Epithelial cell of prostate (primary cell): ENCODE measurements at regions not wholly inside any gene's neighbourhood (a gene's known extent, or its start where the extent isn't known, plus 50 kb on each side); places are given as distances from the start of the nearest gene placed in this dataset.

Experiments
- DNase-seq: peaks from one replicate; pipeline ENCODE4 v3.0.0-alpha.2; 2011; ENCODE audit warnings: low read depth, low spot score
- H3K27ac ChIP-seq: fragments of 450-650 bp; 2 replicates; pipeline ENCODE4 v1.5.1; 2017; ENCODE audit warnings: mild to moderate bottlenecking

- DNase-seq, result no peak
- H3K27ac ChIP-seq, result no peak overlapping the region
Observed at GRCh38 chr2:8278709-8279354, 403.0 kb upstream of the ID2 start.

DNA sequence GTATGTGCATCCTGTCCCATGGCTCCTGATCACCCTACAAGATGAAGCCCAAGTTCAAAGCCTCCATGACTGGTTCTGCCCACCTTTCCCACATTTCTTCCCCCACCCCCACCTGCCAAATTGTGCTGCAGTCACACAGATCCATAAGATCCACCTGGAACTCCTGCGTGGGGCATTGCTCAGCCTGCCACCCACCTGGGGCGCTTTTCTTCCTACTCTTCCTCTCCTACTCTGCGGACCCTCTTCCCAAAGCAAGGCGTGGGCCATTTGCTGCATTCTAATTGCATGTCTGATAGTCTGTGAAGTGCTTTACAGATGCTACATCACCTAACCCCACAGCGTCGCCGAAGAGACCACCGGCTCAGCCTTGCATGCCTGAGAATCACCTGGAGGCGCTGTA is 402.4 kb upstream of the ID2 start:
- H3K27ac ChIP-seq, result no peak overlapping the region

GRCh38 chr2:8281234-8281633 is 400.6 kb upstream of the ID2 start:
- no peak overlapping the region for H3K27ac ChIP-seq
- no peak for DNase-seq

More for the DNA sequence above, 402.4 kb upstream of the ID2 start:
- no peak for DNase-seq

DNA sequence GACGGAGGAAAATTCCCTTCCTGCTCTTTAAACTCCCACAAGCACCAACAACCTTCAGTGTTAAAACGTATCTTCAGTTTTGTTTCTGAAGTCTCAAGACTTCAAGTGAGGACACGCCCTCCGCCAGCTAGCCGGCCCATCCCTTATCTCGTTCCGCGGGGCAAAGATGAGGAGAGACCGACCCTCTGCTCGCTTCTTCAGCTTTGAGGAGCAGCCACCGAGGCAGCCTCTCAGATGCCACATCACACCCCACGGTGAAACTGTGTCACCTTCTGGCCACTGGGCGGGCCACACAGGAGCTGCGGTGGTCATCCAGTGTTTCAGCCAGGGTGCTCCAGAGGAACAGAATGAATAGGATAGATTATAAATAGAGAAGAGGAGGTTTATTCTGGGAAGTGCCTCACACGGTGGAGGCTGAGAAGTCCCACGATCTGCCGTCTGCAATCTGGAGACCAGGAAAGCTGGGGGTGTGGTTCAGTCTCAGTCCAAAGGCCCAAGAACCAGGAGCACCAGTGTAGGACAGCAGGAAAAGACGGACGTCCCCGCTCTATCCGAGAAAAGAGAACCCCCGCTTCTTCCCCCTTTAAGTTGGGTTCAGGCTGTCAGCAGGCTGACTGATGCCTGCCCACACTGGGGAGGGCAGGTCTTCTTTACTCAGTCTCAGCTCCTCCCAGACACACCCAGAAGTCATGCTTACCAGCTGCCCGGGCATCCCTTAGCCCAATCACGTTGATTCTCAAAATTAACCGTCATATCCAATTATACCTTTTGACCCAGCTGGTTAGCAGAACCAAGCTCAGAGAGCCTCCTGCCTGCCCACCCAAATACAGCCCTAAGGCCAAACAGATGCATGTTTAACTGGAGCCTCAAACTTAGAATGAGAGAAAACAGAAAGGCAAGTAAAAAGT is 399.7 kb upstream of the ID2 start:
- H3K27ac ChIP-seq, result no peak overlapping the region
- DNase-seq, result no peak

DNA sequence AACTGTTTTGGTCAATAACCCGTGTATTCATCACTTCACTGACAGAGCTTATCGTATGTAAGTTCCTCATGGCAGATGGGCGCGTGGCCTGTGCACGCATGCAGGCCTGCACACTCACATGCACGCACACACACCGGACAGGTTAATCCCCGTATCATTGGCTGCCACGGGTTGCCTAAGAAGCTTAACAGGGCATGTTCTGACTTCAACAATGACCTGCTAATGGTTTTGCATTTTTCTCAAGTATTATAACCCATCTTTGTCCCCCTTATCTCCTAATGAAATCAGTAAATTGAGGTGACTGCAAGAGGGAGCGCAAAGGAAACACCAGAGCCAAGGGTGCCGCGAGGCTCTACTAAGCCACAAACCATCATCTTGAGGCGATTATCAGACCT is 399.0 kb upstream of the ID2 start:
- H3K27ac ChIP-seq, result no peak overlapping the region
- DNase-seq, result no peak

- DNase-seq, result no peak
Observed at GRCh38 chr2:8285081-8285480, 396.8 kb upstream of the ID2 start.

DNA sequence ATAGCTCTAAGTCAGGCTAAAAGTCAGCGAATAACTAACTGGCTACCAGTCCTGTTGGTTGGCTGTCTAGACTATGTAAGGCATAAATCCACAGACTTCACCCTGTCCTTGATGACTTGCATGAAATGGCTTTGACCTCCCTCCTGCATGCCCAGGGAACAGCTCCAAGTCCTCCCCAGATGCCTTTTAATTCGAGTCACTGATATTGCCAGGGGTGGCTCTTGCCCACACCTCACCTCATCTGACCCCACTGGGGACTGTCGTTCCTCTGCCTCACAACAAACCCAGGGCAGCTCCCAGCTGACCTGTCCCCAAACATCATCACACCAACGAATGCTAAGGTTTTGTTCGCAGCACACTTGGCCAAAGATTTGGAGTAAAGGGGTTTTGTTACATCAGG is 396.0 kb upstream of the ID2 start:
- no peak for DNase-seq
- no peak overlapping the region for H3K27ac ChIP-seq

More at GRCh38 chr2:8285081-8285480, 396.8 kb upstream of the ID2 start:
- H3K27ac ChIP-seq, result no peak overlapping the region

DNA sequence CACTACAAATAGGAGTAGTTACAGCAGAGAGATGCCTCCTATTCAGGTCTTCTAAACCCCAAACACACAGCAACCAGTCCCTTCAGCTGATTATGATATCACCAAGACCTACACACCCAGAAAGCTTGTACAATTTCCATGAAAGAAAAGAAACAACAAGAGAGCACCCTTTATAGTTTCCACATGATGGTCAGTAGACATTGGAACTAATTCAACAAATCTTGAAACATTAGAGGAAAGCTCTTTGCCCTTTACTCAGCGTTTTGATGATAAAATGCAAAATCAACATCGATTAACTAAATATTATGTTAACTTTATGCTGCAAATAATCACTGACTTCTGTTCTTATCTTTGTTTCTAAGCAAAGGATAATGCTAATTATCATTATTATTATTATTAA is 393.6 kb upstream of the ID2 start:
- DNase-seq, result no peak
- H3K27ac ChIP-seq, result no peak overlapping the region

- H3K27ac ChIP-seq, result no peak overlapping the region
- no peak for DNase-seq
Observed at GRCh38 chr2:8289111-8289510, 392.7 kb upstream of the ID2 start.

GRCh38 chr2:8290771-8291352 is 391.0 kb upstream of the ID2 start:
- H3K27ac ChIP-seq, result no peak overlapping the region
- no peak for DNase-seq

DNA sequence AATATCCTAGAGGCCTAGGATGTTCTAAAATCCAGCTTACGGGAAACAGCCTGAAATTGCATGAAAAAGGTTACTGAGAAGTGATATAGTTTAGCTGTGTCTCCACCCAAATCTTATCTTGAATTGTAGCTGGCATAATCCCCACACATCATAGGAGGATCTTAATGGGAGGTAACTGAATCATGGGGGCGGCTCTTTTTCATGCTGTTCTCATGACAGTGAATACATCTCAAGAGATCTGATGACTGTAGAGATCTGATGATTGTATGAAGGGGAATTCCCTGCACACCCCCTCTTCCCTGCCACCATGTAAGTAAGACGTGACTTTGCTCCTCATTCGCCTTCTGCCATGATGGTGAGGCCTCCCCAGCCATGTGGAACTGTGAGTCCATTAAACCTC is 385.6 kb upstream of the ID2 start:
- no peak overlapping the region for H3K27ac ChIP-seq
- no peak for DNase-seq

DNA sequence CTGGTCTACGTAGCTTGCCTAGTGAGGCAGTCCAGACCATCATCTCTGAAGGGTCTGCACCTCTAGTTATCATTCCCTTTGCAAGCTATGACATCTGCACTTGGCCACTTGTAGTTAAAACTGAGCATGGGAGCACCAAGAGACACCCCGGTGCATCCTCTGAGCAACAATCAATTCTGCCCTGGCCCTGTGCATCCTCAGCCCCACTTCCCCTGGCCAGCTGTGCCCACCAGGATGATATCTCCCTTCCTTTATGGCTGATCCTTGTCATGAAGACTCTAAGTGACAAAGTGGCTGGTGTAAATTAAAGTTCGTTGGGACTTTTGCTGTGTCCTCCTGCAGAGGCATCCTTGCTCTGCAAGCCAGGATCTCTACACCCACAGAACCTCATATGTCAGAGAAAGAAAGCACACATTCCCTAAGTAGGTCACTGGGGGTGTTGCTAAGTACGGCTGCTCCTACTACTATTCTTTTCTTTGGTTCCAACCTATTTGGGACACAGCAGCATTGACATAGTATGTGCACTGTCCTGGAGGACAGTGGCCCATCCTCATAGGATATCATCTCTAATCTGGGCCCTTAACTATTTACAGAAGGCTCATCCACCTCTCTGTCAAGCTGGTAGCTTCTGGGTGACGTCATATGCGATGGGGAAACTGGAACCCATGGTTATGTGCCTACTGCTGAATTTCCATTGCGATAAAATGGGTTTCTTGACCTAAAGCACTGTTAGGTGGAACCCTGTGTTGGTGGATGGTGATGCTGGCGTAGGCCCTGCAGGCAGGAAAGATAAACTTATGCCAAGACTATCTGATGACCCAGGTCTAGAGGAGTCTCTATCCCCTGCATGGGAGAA is 384.3 kb upstream of the ID2 start:
- no peak for DNase-seq
- H3K27ac ChIP-seq, result no peak overlapping the region

DNA sequence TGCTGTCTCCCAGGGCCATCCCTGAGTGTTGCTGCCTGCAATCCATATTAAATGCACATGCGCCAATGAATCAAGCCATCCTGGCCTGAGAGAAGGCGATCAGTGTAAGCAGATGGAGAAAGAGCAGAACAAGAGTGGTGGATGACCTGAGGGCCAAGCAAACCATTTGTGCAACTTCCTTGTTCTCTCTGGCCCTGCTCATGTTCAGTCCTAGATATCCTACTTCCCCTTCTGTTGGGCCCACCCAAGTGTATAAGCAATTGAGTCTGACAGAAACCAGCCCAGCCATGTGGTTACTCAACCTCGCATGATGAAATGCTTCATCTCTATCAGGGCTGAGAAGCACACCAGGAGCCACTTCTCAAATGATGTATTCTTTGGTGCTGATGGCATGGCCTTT is 383.1 kb upstream of the ID2 start:
- no peak overlapping the region for H3K27ac ChIP-seq
- no peak for DNase-seq

GRCh38 chr2:8300216-8300615 is 381.6 kb upstream of the ID2 start:
- H3K27ac ChIP-seq, result no peak overlapping the region
- DNase-seq, result no peak

- no peak overlapping the region for H3K27ac ChIP-seq
- DNase-seq, result no peak
Observed at GRCh38 chr2:8300905-8301304, 381.0 kb upstream of the ID2 start.

GRCh38 chr2:8303322-8303832 is 378.5 kb upstream of the ID2 start:
- H3K27ac ChIP-seq, result no peak overlapping the region
- DNase-seq, result no peak

- H3K27ac ChIP-seq, result no peak overlapping the region
- DNase-seq, result no peak
Observed at GRCh38 chr2:8304821-8305766, 376.8 kb upstream of the ID2 start.

- no peak for DNase-seq
- no peak overlapping the region for H3K27ac ChIP-seq
Observed at GRCh38 chr2:8306530-8307351, 375.1 kb upstream of the ID2 start.
